ENCODE measurements at regions not wholly inside any gene's neighbourhood (a gene's known extent, or its start where the extent isn't known, plus 50 kb on each side); places are given as distances from the start of the nearest gene placed in this dataset.
A peak's percentile ranks its signal among the peaks of the same experiment; 100 is the strongest.
"Not testable (repeated sequence)": the region's sequence is repeated elsewhere in the genome, so short reads cannot be mapped to it uniquely, and the experiment has no call there.

- DNase-seq = no peak
Observed at GRCh38 chr7:106750773-106751172, 89.8 kb upstream of the CCDC71L start.

DNA sequence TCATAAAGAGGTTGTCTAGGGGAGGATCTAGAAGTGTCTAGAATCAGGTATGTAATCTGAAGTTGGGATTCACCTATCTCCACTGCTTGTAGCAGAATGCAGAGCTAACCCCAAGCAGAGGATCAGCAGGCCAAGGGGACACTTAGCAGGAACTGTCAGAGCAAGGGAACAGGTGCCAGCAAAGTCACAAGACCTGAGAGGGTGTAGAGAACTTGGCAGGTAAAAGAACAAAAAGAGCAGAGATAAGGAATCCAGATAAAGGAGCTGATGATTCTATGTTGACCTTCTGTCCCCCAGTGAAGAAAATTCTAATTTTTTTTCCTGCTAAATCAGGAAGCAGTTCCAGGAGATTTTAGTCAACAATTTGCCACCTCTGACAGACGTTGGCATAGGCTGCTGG lies 91.4 kb upstream of the CCDC71L start:
- no peak for DNase-seq

DNA sequence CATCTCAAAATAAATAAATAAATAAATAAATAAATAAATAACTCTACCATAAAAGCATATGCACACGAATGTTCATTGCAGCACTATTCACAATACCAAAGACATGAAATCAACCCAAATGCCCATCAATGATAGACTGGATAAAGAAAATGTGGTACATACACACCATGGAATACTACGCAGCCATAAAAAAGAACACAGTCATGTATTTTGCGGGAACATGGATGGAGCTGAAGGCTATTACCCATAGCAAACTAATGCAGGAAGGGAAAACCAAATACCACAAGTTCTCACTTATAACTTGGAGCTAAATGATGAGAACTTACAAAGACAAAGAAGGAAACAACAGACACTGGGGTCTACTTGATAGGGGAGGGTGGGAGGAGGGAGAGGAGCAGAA lies 94.1 kb upstream of the CCDC71L start:
- DNase-seq = not testable (repeated sequence)

DNA sequence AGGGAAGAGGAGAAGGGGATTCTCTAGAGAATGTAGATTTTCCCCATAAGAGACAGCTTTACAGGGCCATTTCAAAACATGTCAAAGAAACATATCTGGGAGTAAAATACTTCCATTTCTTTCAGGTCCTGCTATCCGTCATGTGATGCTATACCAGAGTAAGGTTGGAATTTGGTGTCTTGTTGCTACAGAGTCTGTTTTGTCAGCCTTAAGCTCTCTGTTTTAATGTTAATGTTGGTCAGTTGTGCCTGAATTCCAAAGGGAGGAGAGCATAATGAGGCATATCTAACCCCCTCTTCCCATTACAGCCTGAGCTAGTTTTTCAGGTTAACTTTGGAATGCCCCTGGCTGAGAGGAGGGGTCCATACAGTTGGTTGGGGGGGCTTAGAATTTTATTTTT lies 94.7 kb upstream of the CCDC71L start:
- DNase-seq = no peak

DNA sequence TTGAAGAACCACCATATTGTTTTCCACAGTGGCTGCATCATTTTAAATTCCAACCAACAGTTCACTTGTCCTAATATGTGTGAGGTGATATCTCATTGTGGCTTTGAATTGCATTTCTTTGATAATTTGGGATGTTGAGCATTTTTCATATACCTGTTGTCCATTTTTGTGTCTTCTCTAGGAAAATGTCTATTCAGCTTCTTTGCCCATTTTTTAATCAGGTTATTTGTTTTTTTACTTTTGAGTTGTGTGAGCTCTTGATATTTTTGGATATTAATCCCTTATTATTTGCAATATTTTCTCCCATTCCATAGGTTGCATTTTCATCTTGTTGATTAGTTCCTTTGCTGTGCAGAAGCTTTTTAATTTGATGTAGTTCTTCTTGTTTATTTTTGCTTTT lies 95.1 kb upstream of the CCDC71L start:
- no peak for DNase-seq

GRCh38 chr7:106756884-106757283 lies 95.9 kb upstream of the CCDC71L start:
- no peak for DNase-seq

GRCh38 chr7:106757846-106758245 lies 96.9 kb upstream of the CCDC71L start:
- peak; percentile 39 to 42 for DNase-seq

DNA sequence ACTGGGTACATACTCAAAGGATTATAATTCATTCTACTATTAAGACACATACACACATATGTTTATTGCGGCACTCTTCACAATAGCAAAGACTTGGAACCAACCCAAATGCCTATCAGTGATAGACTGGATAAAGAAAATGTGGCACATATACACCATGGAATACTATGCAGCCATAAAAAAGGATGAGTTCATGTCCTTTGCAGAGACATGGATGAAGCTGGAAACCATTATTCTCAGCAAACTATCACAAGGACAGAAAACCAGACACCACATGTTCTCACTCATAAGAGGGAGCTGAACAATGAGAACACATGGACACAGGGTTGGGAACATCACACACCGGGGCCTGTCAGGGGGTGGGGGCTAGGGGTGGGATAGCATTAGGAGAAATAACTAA lies 101.9 kb upstream of the CCDC71L start:
- DNase-seq = not testable (repeated sequence)

DNA sequence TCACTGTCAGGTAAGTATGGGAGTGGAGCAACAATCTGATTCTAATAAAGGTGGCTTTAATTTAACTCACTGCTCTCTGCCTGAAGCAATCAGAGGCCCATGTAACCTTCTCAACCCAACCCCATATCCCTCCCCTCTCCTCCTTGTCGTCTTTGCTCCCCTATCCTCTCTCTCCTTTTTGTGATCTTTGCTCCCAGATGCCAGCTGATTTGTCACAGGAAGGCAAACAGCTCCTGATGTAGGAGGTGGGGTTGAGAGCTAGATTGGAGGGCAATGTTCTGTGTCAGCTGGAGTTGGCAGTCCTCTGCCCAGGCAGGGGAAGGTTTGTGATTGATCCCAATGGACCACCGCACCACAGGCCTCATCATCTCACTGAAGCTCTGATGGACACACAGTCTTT lies 101.4 kb upstream of the PIK3CG start:
- DNase-seq = no peak

DNA sequence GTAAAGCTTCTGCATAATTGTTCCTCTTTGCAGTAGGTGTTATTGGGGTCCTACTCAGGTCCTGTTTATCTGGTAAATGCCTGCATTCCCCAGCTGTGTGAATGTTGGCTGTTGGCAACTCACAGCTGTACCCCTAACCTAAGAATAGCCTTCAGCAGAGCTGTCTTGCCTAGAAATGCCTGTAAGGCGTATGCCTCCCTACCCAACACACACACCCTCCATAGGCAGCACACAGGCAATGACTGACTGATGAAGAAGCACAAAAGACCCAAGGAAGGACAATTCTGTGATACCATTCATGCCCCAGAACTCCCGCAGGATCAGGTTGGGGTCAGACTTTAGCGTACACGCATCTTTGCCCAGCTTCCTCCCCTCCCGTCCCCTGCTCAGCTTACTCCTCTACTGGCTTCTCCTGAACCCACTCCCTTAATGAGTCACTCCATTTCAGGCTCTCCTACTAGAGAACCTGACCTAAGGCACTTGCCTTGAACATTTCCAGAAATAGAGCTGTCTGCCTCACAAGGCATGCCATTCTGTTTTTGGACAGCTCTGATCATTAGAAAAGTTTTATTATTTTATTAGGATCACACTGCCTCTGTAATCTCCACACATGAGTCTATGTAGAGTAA lies 99.2 kb upstream of the PIK3CG start:
- DNase-seq = no peak

DNA sequence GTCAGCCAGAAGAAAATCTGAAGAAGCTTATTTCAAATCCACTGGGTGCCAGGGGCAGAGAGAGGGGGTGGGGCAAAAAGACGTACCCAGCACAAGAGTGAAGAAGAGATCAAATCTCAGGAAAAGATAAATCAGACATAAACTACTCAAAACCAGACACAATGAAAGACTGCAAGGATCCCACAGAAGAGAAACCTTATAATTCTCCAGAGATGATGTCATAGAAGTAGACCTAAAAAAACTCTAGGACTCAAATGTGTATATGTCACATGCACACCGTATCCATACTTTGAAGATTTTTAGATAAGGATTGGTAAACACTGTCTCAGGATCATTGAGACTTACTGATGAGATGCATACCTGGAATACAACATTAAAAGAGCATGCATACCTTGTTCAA lies 98.5 kb upstream of the PIK3CG start:
- DNase-seq = no peak

GRCh38 chr7:106767078-106767477 lies 98.0 kb upstream of the PIK3CG start:
- DNase-seq = no peak

DNA sequence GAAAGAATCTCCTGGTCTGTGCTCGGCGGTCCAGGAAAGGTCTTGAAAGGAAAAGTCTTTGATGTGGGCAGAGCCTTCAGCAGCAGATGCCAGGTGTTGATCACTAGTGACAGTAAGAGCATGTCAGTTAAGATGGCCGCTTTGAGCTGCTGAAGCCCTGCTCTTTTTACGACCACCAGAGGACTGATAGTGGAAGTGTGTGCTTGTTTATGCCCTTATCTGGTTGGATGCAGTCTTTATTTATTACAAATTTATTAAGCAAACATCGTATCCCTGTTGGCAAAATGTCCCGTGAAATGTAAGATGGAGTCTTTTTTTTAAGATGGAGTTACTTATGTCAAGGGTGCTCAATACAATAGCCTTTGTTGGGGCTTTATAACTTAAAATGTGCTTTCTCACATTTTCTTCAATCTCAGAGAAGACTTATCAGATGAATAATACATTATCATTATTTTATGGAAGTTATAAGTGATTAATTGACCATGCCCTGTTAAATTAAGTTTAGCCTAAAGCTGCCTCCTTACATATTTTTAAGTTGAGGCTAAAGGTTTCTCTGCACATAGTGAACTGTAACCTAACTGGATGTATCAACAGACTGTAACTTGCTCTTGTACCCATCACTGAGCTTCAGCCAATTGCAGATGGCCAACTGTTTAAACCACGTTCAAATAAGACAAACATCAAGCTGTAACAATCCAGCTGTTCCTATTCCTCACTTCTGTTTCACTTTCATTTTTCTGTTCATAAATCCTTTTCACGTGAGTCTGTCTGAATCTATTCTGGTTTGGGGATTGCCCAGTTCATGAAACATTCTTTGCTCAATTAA lies 97.4 kb upstream of the PIK3CG start:
- peak; percentile 69 to 77 for DNase-seq

DNA sequence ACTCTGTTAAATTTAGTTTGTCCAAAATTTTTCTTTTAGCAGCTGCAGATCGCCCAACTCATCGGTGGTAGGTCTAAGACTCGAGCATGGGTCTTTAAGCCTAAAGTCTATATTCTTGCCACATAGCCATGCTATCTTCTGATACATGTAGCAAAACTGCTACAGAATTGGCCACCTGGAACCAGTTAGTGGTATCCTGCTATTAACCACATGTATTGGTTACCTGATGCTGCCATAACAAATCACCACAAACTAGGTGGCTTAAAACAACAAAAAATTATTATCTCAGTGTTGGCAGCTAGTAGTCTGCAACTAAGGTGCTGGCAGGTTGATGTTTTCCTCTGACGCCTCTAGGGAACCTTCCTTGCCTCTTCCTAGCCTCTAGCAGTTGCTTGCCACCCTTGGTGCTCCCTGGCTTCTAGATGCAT lies 96.7 kb upstream of the PIK3CG start:
- no peak for DNase-seq

GRCh38 chr7:106770191-106770590 lies 94.9 kb upstream of the PIK3CG start:
- no peak for DNase-seq

DNA sequence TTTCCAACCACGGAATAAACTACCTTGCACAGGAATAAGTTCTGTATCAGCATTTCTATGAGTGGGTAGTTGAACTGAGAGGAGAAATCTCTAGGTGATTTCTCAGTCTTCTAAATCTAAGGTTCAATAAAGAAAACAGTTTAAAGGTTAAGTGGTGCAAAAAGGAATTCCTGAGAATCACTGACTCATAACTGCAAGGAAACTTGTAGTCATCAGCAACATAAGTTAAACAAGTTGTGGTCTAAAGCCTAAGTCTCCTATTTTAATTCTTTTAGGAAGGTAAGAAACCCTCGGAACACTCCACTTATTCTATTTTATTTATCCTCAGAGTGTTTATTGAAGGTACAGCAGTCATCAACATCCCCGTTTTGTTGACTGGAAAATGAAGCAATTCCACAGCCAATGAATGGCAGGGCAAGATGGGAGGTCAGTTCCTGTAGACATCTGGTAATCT lies 92.4 kb upstream of the PIK3CG start:
- DNase-seq = no peak

DNA sequence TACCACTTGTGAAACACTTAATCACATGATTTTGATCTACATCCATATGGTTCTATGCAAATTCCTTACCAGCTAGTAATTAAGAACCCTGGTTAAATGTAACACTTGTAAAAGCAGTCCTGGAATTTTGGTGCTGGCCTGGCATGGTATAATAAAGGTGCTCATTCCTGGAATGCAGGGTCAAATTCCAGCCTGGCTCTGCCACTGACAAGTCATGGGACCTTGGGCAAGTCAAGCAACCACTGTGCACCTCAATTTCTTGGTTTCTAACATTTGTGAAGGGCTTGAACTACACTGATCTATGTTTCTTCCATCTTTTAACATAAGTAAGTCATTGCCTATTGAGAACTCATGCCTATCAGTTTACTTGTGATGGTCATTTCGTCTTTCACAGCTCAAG lies 91.9 kb upstream of the PIK3CG start:
- DNase-seq = no peak

GRCh38 chr7:106773721-106774120 lies 91.4 kb upstream of the PIK3CG start:
- DNase-seq = no peak

DNA sequence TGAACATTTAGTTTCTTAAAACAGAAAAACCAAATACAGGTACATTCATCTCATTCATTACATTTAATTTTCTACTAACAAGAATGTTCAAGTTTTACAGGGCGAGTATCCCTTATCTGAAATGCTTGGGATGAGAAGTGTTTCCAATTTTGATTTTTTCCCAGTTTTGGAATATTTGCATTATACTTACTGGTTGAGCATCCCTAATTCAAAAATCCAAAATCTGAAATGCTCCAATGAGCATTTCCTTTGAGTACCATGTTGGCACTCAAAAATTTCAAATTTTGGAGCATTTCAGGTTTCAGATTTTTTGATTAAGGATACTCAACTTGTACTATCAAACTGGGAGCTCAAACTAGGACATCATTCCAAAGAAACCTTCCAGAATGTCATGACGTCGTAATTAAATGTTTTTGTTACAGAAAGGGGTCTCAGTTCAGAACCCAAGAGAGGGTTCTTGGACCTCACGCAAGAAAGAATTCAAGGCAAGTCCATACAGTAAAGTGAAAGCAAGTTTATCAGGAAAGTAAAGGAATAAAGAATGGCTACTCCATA lies 90.8 kb upstream of the PIK3CG start:
- DNase-seq = no peak

GRCh38 chr7:106774768-106775551 lies 90.1 kb upstream of the PIK3CG start:
- DNase-seq = peak; percentile 72 to 74

DNA sequence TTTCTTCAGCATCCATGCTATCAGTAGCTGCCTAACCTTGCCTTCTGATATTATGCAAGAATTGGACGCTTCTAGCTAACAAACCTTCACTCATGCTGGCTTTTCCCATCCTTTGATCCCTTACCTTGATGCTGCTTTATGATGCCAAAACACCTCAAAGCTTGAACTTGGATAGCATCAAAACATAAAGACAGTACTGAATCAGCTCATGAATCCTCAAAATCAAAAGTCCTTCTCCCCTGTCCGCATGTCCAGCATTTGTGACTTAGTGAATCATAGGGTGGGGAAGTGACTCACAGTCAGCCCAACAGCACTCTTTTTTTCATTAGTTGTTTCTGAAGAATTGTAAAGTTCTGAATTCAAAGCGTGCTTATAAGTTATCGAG lies 89.5 kb upstream of the PIK3CG start:
- peak; percentile 63 to 67 for DNase-seq

- DNase-seq = no peak
Observed at GRCh38 chr7:106775975-106776607, 89.0 kb upstream of the PIK3CG start.

Data from inflammatory macrophage treated with lipopolysaccharide for 1 hour (primary cell).